NB4 (cell line): ENCODE measurements at regions not wholly inside any gene's neighbourhood (a gene's known extent, or its start where the extent isn't known, plus 50 kb on each side); places are given as distances from the start of the nearest gene placed in this dataset.

ENCODE experiments used
- DNase-seq: peaks from one replicate; pipeline ENCODE4 v3.0.0; 2010; ENCODE audit warnings: low read depth
- H3K4me3 ChIP-seq: one replicate; pipeline ENCODE4 v1.5.1; 2011; ENCODE audit warnings: mild to moderate bottlenecking, low read depth, low read length, moderate library complexity
- MYC ChIP-seq: IDR thresholded peaks from 2 replicates; pipeline ENCODE4 v1.6.1; 2011; ENCODE audit warnings: low read depth, low read length
- POLR2A ChIP-seq: IDR thresholded peaks from 2 replicates; pipeline ENCODE4 v1.6.1; 2011; ENCODE audit warnings: mild to moderate bottlenecking; ENCODE audit not compliant: insufficient read length; ENCODE audit errors: extremely low read depth
- TF ChIP-seq, protein P1 (sequence below): IDR thresholded peaks from one replicate; pipeline ENCODE4 v1.5.1; 2012; ENCODE audit warnings: low read depth, low read length
- TF ChIP-seq, protein P2 (sequence below): IDR thresholded peaks from 2 replicates; pipeline ENCODE4 v1.6.1; 2011; ENCODE audit warnings: low read depth, low read length

DNA sequence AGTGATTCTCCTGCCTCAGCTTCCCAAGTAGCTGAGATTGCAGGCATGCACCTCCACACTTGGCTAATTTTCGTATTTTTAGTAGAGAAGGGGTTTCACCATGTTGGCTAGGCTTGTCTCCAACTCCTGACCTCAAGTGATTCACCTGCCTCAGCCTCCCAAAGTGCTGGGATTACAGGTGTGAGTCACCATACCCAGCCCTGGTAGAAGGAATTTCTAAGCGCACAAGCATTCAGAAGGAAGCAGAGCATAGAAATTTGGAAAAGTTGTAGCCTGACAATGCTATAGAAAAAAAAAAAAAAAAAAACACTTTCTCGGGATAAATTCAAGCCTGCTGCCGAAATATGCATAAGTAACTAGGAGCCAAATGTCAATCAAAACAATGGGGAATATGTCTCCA lies 249.4 kb downstream of the GRB14 start:
- TF ChIP-seq MYC, result no peak
- TF ChIP-seq, protein P1, sequence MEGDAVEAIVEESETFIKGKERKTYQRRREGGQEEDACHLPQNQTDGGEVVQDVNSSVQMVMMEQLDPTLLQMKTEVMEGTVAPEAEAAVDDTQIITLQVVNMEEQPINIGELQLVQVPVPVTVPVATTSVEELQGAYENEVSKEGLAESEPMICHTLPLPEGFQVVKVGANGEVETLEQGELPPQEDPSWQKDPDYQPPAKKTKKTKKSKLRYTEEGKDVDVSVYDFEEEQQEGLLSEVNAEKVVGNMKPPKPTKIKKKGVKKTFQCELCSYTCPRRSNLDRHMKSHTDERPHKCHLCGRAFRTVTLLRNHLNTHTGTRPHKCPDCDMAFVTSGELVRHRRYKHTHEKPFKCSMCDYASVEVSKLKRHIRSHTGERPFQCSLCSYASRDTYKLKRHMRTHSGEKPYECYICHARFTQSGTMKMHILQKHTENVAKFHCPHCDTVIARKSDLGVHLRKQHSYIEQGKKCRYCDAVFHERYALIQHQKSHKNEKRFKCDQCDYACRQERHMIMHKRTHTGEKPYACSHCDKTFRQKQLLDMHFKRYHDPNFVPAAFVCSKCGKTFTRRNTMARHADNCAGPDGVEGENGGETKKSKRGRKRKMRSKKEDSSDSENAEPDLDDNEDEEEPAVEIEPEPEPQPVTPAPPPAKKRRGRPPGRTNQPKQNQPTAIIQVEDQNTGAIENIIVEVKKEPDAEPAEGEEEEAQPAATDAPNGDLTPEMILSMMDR, result no peak
- TF ChIP-seq, protein P2, sequence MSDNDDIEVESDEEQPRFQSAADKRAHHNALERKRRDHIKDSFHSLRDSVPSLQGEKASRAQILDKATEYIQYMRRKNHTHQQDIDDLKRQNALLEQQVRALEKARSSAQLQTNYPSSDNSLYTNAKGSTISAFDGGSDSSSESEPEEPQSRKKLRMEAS, result no peak
- no peak for DNase-seq

DNA sequence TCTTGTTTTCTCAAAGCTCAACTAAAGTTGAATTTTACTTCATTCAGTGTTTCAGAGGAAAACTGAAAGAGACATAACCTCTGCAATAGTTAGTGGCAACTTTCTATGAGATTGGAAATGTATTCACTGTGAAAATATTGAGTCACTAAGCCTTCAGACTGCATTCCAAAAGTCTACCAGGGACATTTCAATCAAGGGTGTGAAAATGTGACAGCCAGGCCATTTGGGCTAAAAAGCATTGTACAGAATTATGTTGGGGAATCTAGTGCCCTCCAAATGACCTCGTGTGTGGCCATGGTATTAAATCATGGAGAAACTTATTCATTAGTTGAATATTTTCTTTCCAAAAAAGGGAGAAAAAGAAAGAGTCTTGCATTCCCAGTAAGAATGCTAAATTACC lies 251.9 kb downstream of the GRB14 start:
- DNase-seq, result no peak
- no peak overlapping the region for H3K4me3 ChIP-seq
- TF ChIP-seq, protein P2, result no peak

More for the DNA sequence above, 249.4 kb downstream of the GRB14 start:
- H3K4me3 ChIP-seq, result no peak overlapping the region

DNA sequence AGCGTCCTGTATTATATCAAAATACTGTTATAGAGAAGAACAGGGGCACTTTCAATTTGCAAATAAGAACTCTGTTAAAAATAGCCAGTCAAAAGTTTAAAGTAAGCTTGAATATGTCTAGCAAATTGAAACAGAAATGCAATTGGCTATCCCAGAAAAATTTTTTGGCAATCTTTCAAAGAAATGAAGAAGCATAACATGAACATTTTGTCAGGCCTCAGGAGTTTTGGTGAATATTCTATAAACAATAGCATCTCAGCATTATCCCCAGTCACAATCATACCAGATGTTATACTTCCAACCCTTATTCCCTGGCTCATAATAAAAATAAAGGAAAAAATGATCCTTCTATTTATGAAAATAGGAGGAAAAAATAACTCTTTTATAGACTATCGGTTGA lies 252.4 kb downstream of the GRB14 start:
- DNase-seq, result no peak
- H3K4me3 ChIP-seq, result no peak overlapping the region
- TF ChIP-seq, protein P1, result no peak
- no peak for TF ChIP-seq MYC
- TF ChIP-seq POLR2A, result no peak
- TF ChIP-seq, protein P2, result no peak

GRCh38 chr2:164363646-164364045 lies 257.6 kb downstream of the GRB14 start:
- TF ChIP-seq, protein P2, result no peak
- TF ChIP-seq MYC, result no peak
- no peak for TF ChIP-seq POLR2A
- TF ChIP-seq, protein P1, result no peak
- DNase-seq, result no peak
- no peak overlapping the region for H3K4me3 ChIP-seq

GRCh38 chr2:164351536-164351935 lies 269.7 kb downstream of the GRB14 start:
- no peak overlapping the region for H3K4me3 ChIP-seq
- TF ChIP-seq POLR2A, result no peak
- no peak for TF ChIP-seq MYC
- TF ChIP-seq, protein P2, result no peak
- TF ChIP-seq, protein P1, result no peak
- no peak for DNase-seq

- no peak for DNase-seq
- TF ChIP-seq, protein P1, result no peak
- TF ChIP-seq POLR2A (no peak), MYC (no peak)
- TF ChIP-seq, protein P2, result no peak
- H3K4me3 ChIP-seq, result no peak overlapping the region
Observed at GRCh38 chr2:164335947-164336346, 285.3 kb downstream of the GRB14 start.
